ENCODE measurements at regions not wholly inside any gene's neighbourhood (a gene's known extent, or its start where the extent isn't known, plus 50 kb on each side); places are given as distances from the start of the nearest gene placed in this dataset.
A peak's percentile ranks its signal among the peaks of the same experiment; 100 is the strongest.

GRCh38 chr9:6089300-6089699 lies 73.9 kb upstream of the RANBP6 start:
- no peaks in the 10 kb centered on the region for H3K27me3 ChIP-seq (replicated peaks; ENCODE audit: insufficient read depth, low read depth, low read length, poor library complexity)
- peak; percentile 12 for DNase-seq (ENCODE audit: low spot score)
- H3K4me1 ChIP-seq (ENCODE audit: insufficient read depth, low read length, poor library complexity, severe bottlenecking), result no peaks in the 10 kb centered on the region
- TF ChIP-seq, protein P1, sequence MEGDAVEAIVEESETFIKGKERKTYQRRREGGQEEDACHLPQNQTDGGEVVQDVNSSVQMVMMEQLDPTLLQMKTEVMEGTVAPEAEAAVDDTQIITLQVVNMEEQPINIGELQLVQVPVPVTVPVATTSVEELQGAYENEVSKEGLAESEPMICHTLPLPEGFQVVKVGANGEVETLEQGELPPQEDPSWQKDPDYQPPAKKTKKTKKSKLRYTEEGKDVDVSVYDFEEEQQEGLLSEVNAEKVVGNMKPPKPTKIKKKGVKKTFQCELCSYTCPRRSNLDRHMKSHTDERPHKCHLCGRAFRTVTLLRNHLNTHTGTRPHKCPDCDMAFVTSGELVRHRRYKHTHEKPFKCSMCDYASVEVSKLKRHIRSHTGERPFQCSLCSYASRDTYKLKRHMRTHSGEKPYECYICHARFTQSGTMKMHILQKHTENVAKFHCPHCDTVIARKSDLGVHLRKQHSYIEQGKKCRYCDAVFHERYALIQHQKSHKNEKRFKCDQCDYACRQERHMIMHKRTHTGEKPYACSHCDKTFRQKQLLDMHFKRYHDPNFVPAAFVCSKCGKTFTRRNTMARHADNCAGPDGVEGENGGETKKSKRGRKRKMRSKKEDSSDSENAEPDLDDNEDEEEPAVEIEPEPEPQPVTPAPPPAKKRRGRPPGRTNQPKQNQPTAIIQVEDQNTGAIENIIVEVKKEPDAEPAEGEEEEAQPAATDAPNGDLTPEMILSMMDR (conservative IDR thresholded peaks at IDR 0.05; ENCODE audit: low read depth, low read length), result no peak
- TF ChIP-seq EZH2 (IDR thresholded peaks at IDR 0.05; ENCODE audit: borderline replicate concordance, low read depth, low read length, poor library complexity, severe bottlenecking), result no peak
- ChIA-PET POLR2A (ENCODE audit: low non-redundant PET) (no interaction called here), CTCF (no interaction called here)
- no peaks in the 10 kb centered on the region for H3K36me3 ChIP-seq (ENCODE audit: insufficient read depth, low read length, poor library complexity, severe bottlenecking)
- BruUV-seq (replicated peaks), result no TSS peak
- intact Hi-C loops (cut with micrococcal nuclease; ENCODE audit: unreplicated experiment), result no loop called here
- H3K9me3 ChIP-seq (ENCODE audit: low read depth, low read length, poor library complexity, severe bottlenecking), result no peaks in the 10 kb centered on the region
- H3K4me3 ChIP-seq (ENCODE audit: low read depth, low read length, poor library complexity, severe bottlenecking), result no peak overlapping the region
- H3K27ac ChIP-seq (ENCODE audit: low read depth, low read length, poor library complexity, severe bottlenecking), result no peak overlapping the region

DNA sequence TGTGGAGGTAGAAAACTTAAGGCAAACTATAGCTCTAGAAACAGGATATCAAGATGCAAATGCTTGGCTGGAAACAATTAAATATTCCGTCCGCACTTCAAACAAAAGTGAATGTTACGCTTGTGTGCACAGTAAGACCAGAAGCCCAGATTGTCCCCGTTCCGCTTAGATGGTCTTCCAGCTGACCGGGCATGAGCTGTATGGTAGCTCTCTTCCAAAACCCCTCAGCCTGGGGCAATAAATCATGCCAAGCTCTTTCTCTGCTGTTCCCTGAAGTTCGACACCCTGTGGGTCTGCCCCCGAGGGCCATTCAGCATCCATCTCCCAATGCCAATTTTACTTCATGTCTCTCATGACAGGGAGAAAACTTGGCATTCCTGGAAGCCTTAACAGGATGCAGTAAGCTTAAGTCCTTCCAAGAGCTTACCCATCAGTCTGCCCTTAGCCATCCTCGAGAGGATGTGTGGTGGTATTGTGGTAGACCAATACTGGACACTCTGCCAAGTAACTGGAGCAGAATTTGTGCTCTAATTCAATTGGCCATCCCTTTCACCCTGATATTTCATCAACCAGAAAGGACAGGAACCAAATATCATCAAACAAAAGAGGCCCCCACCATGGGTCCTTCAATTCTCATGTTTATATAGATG lies 70.7 kb upstream of the RANBP6 start:
- intact Hi-C loops (cut with micrococcal nuclease; ENCODE audit: unreplicated experiment), result no loop called here

GRCh38 chr9:6080154-6080716 lies 64.8 kb upstream of the RANBP6 start:
- no peak overlapping the region for H3K27ac ChIP-seq (ENCODE audit: low read depth, low read length, poor library complexity, severe bottlenecking)

More for the DNA sequence above, 70.7 kb upstream of the RANBP6 start:
- TF ChIP-seq, protein P1 (conservative IDR thresholded peaks at IDR 0.05; ENCODE audit: low read depth, low read length), result no peak
- TF ChIP-seq EZH2 (IDR thresholded peaks at IDR 0.05; ENCODE audit: borderline replicate concordance, low read depth, low read length, poor library complexity, severe bottlenecking), result no peak
- H3K36me3 ChIP-seq (ENCODE audit: insufficient read depth, low read length, poor library complexity, severe bottlenecking), result no peaks in the 10 kb centered on the region
- CTCF ChIA-PET, result no interaction called here
- H3K4me1 ChIP-seq (ENCODE audit: insufficient read depth, low read length, poor library complexity, severe bottlenecking), result no peaks in the 10 kb centered on the region
- no TSS peak for BruUV-seq (replicated peaks)
- H3K4me3 ChIP-seq (ENCODE audit: low read depth, low read length, poor library complexity, severe bottlenecking), result no peak overlapping the region
- no peak for DNase-seq (ENCODE audit: low spot score)
- H3K9me3 ChIP-seq (ENCODE audit: low read depth, low read length, poor library complexity, severe bottlenecking), result no peaks in the 10 kb centered on the region
- H3K27ac ChIP-seq (ENCODE audit: low read depth, low read length, poor library complexity, severe bottlenecking), result no peak overlapping the region
- no peaks in the 10 kb centered on the region for H3K27me3 ChIP-seq (replicated peaks; ENCODE audit: insufficient read depth, low read depth, low read length, poor library complexity)
- POLR2A ChIA-PET (ENCODE audit: low non-redundant PET), result no interaction called here

More at GRCh38 chr9:6080154-6080716, 64.8 kb upstream of the RANBP6 start:
- DNase-seq (ENCODE audit: low spot score), result peak; percentile 95
- Histone ChIP-seq H3K9me3 (ENCODE audit: low read depth, low read length, poor library complexity, severe bottlenecking) (no peaks in the 10 kb centered on the region), H3K4me1 (ENCODE audit: insufficient read depth, low read length, poor library complexity, severe bottlenecking) (peaks cover 6% of the 10 kb centered on the region), H3K4me3 (ENCODE audit: low read depth, low read length, poor library complexity, severe bottlenecking) (peak overlapping the region; percentile 42), H3K36me3 (ENCODE audit: insufficient read depth, low read length, poor library complexity, severe bottlenecking) (no peaks in the 10 kb centered on the region), H3K27me3 (replicated peaks; ENCODE audit: insufficient read depth, low read depth, low read length, poor library complexity) (no peaks in the 10 kb centered on the region)
- intact Hi-C loops (cut with micrococcal nuclease; ENCODE audit: unreplicated experiment), result no loop called here
- TF ChIP-seq, protein P1 (conservative IDR thresholded peaks at IDR 0.05; ENCODE audit: low read depth, low read length), result no peak
- no peak for TF ChIP-seq EZH2 (IDR thresholded peaks at IDR 0.05; ENCODE audit: borderline replicate concordance, low read depth, low read length, poor library complexity, severe bottlenecking)
- no TSS peak for BruUV-seq (replicated peaks)
- ChIA-PET POLR2A (ENCODE audit: low non-redundant PET) (interaction anchor here (0.6 kb wide), 1 partner anchor 43 kb away, joined by 3 read pairs; no protein-coding TSS in a partner anchor), CTCF (interaction anchor here (0.6 to 0.8 kb wide), 2 partner anchors 25 to 197 kb away, joined by 3 to 5 read pairs; no protein-coding TSS in a partner anchor)

Measured in A673 (cell line).